ENCODE measurements at regions not wholly inside any gene's neighbourhood (a gene's known extent, or its start where the extent isn't known, plus 50 kb on each side); places are given as distances from the start of the nearest gene placed in this dataset.
A peak's percentile ranks its signal among the peaks of the same experiment; 100 is the strongest.

DNA sequence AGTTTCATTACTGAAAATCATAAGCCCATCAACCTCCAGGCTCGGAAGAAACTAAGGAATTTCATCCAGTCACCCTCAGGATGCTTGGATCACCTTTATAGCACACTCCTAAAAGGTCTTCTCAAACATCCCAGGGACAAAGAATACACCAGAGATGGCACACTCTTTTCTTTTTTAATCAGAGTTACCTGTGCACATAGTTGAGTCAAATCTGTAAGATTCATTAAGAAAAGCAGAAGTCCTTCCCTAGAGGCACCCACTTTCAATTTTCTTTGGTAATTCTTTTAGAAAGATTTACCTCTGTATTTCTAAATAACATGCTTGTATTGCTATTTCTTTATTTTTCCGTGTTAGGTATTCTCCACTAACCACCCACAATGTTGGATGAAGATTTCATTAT is 50.6 kb upstream of the IL6 start:
- DNase-seq: no peak

DNA sequence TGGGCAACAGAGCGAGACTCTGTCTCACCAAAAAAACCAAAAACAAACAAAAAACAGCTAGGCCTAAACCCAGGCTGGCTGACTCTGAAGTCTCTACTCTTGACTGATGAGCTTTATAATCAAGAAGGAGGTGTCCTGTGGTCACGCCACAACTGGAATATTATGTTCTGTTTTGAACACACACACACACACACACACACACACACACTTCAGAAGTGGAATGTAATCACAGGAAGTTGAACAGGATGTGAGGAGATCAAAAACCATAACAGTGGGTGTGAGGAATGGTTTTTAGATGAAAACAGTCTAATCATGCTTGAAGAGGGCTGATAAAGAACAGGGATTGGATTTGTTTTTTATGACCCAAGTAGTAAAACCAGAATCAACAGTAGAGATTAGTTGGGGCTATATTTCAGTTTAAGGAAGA is 51.1 kb upstream of the IL6 start:
- no peak for DNase-seq

- DNase-seq: no peak
Observed at GRCh38 chr7:22675421-22675820, 51.6 kb upstream of the IL6 start.

DNA sequence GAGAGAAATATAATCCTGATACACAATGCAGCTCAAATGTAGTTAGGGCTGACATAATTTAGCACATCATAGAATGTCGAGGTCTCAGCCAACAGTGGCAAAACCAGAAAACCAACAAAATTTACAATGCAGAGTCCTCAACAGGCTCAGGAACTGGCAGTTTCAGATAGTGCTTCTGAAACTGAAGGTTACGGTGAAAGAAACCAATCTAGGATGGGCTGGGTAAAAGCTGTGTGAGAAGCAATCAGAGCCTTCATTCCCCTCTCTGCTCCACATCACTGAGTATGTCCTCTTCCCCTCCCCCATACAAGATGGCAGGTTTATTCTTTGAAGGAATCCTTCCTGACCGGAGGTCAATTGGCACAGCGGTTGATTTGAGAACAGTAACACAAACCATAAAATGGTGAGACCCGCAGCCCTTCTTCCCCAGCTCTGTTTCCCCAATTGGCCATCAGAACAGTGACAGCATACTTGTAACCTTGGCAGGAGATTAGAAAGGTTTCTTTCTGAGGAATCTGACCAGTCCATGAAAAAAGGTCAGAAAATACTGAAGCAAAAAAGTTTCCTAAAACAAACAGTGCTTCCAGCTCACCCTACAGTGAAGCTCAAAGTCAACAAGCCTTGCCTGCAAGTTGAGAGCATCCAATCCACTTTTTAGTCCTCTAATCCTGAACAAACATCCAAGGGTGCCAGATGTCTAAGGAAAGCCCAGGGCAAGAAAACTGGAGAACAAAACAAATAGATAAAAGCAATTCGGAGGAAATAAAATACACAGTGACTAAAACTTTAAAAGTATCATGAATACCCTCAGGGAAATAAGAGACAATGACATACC is 53.9 kb upstream of the IL6 start:
- no peak for DNase-seq

DNA sequence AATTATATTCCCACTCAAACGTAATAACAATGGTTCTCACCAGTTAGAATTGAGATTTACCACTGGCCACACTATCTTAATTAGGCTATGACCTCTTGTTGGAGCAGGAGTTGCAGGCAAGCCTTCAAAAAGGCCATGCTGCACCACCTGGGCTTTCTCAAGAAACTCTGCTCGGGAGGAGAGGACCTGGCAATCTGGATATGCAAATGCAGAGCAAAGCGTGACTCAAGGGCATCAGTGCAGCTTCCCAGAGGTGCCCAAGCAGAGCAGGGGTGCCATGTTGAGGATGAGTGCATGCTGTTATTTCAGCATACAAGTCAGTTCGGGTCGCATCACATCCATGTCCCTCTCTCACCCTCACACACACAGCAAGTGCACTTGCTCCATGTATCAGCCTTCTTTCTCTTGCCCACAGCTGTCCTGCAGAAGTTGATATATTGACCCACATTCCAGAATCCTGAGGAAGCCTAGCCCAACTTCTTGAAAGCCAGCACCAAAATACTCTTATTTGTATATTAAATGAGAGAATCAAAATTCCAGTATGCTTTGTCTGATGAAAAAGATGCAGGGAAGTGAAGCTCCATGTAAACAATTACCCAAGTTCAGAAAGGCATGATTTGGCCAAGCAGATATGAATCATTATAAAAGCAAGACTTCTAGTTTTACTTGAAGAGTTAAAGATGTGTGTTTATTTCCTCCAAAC is 55.7 kb upstream of the IL6 start:
- DNase-seq: no peak

GRCh38 chr7:22670422-22670815 is 56.6 kb upstream of the IL6 start:
- no peak for DNase-seq

DNA sequence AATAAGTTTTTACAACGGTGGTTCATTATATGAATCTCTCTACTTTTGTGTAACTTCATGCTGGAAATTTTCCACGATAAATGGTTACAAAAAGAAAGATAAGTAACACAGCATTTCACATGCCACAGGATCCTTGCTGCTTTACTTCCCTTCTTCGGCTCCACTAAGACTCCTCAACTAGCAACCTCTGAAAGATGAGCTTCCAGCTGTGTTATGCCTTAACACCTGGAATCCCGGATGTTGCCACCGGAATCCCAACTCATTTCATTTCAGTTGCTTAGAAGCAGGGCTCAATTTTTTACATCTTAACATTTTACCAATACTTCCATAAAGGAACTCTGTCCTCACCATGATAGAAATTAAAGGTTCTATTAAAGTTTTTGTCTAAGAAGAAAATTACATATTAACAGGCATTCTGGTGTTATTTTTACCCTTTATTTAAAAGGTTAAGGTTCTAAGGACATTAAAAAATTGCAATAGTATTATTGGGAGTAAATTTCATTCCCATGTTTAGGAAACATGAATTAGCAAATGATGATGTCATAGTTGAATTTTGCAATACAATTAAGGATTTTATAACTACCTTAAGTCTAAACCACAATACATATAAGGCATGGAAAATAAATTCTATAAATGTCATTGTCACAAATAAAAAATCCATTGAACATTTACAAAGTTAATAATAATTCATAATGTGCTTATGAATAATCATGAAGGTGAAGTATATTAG is 57.1 kb upstream of the IL6 start:
- no peak for DNase-seq

GRCh38 chr7:22668971-22669401 is 58.0 kb upstream of the IL6 start:
- no peak for DNase-seq

DNA sequence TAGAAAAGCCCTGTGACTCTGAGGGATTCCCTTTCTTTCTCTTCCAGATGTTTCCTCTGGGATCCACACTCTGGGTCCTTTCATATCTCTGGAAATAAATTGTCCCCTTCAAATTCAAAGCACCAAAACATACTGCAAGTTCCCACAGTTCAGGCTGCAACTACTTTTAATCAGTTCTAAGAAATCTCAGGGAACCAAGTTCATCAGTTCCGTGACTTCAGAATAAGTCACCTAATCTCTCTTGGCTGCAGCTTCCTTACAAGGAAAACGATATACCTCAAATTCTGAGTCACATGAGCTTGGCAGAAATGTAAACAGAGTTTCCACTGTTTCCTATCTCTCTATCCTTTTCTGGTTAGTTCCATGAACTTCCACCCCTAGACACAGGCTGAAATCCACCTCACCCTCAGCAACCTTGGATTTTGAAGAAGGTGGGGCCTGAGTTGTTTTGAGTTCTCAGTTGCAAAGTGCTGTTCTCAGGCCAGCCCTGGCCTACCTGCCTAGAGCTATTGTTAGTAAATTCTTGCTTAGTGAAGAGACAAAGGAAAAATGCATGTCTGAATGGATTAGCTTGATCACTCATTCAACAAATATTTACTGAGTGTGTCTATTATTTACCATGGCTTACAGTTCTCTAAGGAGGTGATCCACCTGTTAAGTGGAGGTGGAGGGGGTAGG is 59.3 kb upstream of the IL6 start:
- no peak for DNase-seq

DNA sequence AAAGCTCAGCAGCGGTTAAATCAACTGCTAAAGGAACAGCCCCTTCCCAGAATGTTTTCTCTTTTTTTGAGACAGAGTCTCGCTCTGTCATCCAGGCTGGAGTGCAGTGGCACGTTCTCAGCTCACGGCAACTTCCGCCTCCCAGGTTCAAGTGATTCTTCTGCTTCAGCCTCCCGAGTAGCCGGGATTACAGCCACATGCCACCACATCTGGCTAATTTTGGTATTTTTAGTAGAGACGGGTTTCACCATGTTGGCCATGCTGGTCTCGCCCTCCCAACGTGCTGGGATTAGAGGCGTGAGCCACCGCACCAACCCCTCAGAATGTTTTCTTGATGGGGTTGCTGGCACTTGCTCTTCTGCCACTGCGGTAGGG is 59.8 kb upstream of the IL6 start:
- no peak for DNase-seq

GRCh38 chr7:22666732-22667131 is 60.3 kb upstream of the IL6 start:
- DNase-seq: no peak

GRCh38 chr7:22665923-22666322 is 61.1 kb upstream of the IL6 start:
- DNase-seq: peak; percentile 61

DNA sequence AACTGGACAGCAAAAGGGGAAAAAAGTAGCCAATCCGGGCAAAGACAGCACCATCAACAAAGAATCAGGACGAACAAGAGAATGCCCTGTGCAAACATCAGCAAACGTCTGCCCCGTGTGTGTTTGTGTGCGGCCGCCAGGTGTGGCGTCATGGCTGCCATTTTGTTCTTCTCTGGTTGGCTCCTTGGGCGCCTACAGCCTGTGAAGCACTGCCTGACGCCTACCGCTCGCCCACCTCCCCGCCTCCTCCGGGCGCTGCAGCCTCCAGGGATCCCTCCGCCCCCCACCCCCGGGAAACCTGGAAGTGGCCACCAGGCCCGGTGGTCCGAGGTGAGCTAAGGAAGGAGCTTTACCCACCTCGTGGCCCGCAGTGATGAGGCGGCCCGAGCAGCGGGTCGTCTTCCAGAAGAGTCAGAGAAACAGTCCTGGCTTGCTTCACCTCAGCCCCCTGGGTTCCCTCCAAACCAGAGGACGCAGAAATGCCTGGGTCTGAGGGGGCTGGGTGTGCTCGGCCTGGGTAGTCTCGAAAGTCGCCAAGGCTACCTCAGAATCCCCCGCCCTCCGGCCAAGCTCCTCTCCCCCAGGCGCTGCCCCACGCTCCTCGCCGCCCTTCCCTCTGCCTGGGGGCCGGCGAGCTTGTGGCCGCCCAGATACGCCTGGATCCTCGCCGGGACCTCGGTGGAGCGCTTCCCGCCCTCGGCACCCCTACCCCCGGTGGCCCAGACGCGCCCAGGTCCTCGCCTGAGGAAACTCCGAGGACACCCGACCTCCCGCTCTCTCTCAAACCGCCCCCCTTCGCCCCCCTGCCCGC is 61.8 kb upstream of the IL6 start:
- DNase-seq: no peak

GRCh38 chr7:22663721-22664120 is 63.3 kb upstream of the IL6 start:
- DNase-seq: no peak

- no peak for DNase-seq
Observed at GRCh38 chr7:22663357-22663718, 63.7 kb upstream of the IL6 start.

DNA sequence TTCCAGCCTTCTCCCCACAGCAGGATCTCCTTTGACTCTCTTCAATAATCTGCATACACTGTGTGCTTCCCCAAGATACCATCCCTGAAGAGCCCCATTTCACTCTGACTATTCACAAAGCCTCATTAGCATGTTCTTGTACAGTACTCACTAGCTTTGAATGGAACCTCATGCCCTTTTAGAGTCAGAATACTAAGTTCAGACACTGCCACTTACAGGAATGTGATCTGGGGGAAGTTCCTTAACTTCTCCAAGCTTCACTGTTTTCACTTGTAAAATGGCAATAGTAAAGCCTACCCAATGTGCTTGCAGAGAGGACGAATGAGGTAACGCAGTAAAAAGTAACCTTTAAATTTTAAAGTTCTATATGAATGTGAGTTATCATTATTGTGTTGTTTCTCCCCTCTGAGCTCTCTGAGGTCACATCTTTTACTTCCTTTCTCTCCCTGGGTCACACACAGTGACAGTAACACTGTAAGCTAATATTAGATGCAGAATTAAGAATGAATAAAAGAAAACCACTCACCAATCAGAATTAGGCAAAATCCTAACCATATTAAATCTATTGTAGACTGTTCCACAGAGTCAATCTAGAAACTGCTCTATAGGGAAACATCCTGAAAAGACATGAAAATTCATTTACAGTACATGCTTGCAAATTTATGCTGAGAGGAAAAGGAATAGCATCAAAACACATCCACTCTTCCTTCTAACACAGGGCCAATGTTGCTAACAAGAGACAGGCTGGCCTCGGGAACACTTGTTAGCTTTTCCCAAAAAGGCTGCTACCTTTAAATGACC is 64.2 kb upstream of the IL6 start:
- DNase-seq: no peak

GRCh38 chr7:22662036-22662435 is 65.0 kb upstream of the IL6 start:
- no peak for DNase-seq

GRCh38 chr7:22660732-22661131 is 66.3 kb upstream of the IL6 start:
- DNase-seq: no peak

- DNase-seq: no peak
Observed at GRCh38 chr7:22660293-22660692, 66.7 kb upstream of the IL6 start.

GRCh38 chr7:22659741-22660140 is 67.3 kb upstream of the IL6 start:
- DNase-seq: no peak

DNA sequence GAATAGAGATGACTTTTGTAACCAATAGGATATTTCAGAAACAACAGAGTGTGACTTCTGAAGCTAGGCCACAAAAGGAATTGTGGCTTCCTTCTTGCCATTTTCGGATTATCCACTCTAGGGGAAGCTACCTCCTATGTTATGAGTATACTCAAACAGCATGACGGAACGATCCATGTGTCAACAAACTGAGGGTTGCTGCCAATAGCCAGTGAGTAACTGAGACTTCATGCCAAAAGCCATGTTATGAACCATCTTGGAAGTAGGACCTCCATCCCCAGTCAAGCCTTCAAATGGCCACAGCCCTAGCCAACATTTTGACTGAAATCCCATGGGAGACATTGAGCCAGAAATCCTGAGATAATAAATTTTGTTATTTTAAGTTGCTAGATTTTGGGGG is 69.0 kb upstream of the IL6 start:
- no peak for DNase-seq

DNA sequence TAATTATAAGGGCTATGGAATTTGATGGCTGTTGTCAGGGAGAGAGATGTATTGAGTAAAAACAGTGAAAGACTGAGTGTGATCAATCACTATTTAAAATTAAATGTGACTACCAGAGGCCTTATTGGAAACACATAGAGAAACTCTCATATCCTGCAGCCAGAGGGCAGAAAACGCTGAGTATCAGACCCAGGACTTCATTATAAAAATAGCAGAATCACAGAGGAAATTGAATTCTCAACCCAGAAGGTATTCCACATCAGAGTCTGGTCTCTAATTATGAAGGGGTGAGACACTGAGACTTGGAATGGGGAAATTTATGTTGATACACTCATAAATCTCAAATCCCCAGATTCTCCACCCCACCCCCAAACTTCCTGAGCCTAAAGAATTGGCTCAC is 69.5 kb upstream of the IL6 start:
- DNase-seq: no peak
